HuH-7.5 (cell line): ENCODE measurements at regions not wholly inside any gene's neighbourhood (a gene's known extent, or its start where the extent isn't known, plus 50 kb on each side); places are given as distances from the start of the nearest gene placed in this dataset.

ENCODE experiments used
- DNase-seq: peaks from one replicate; pipeline ENCODE4 v3.0.0; 2011; ENCODE audit warnings: low spot score

GRCh38 chr2:12286347-12286746 is 430.4 kb upstream of the TRIB2 start:
- no peak for DNase-seq

- DNase-seq: no peak
Measured at GRCh38 chr2:12287220-12287751, 429.4 kb upstream of the TRIB2 start.

GRCh38 chr2:12288048-12288447 is 428.7 kb upstream of the TRIB2 start:
- DNase-seq: no peak

GRCh38 chr2:12289120-12289802 is 427.5 kb upstream of the TRIB2 start:
- DNase-seq: no peak

GRCh38 chr2:12291303-12291702 is 425.4 kb upstream of the TRIB2 start:
- DNase-seq: no peak

- no peak for DNase-seq
Measured at GRCh38 chr2:12293874-12294273, 422.9 kb upstream of the TRIB2 start.

GRCh38 chr2:12295856-12296519 is 420.7 kb upstream of the TRIB2 start:
- DNase-seq: no peak

- DNase-seq: no peak
Measured at GRCh38 chr2:12296915-12297314, 419.8 kb upstream of the TRIB2 start.

GRCh38 chr2:12298352-12298751 is 418.4 kb upstream of the TRIB2 start:
- DNase-seq: no peak

- no peak for DNase-seq
Measured at GRCh38 chr2:12299431-12299830, 417.3 kb upstream of the TRIB2 start.

GRCh38 chr2:12300019-12300602 is 416.6 kb upstream of the TRIB2 start:
- no peak for DNase-seq

GRCh38 chr2:12300927-12301326 is 415.8 kb upstream of the TRIB2 start:
- DNase-seq: no peak

GRCh38 chr2:12302140-12302539 is 414.6 kb upstream of the TRIB2 start:
- no peak for DNase-seq

- no peak for DNase-seq
Measured at GRCh38 chr2:12302691-12303090, 414.0 kb upstream of the TRIB2 start.

GRCh38 chr2:12303181-12304030 is 413.3 kb upstream of the TRIB2 start:
- no peak for DNase-seq

- no peak for DNase-seq
Measured at GRCh38 chr2:12304564-12305171, 412.1 kb upstream of the TRIB2 start.

GRCh38 chr2:12305931-12306330 is 410.8 kb upstream of the TRIB2 start:
- no peak for DNase-seq

- no peak for DNase-seq
Measured at GRCh38 chr2:12310399-12310798, 406.3 kb upstream of the TRIB2 start.

GRCh38 chr2:12313445-12314126 is 403.1 kb upstream of the TRIB2 start:
- no peak for DNase-seq

- DNase-seq: no peak
Measured at GRCh38 chr2:12314127-12314760, 402.5 kb upstream of the TRIB2 start.

GRCh38 chr2:12315224-12315623 is 401.5 kb upstream of the TRIB2 start:
- DNase-seq: no peak
